ENCODE measurements at regions not wholly inside any gene's neighbourhood (a gene's known extent, or its start where the extent isn't known, plus 50 kb on each side); places are given as distances from the start of the nearest gene placed in this dataset.

- POLR2A ChIA-PET, result no interaction called here
- CTCF ChIA-PET, result no interaction called here
- H3K27me3 ChIP-seq (ENCODE audit: control insufficient read depth, insufficient read depth, low read length), result peaks cover 16% of the 10 kb centered on the region
Observed at GRCh38 chr21:34268493-34268892, 95.3 kb upstream of the KCNE2 start.

GRCh38 chr21:34270411-34270810, 93.4 kb upstream of the KCNE2 start:
- TF ChIP-seq CTCF (IDR thresholded peaks at IDR 0.05; ENCODE audit: low read depth, low read length), result no peak
- H3K27ac ChIP-seq (ENCODE audit: low read depth, low read length), result no peak overlapping the region
- no peak for DNase-seq (ENCODE audit: low read depth, low spot score)
- H3K9me3 ChIP-seq (ENCODE audit: control insufficient read depth, insufficient read depth, low read length), result no peaks in the 10 kb centered on the region
- ChIA-PET POLR2A (no interaction called here), CTCF (interaction anchor here (1.2 to 1.5 kb wide), 3 partner anchors 14 to 347 kb away, joined by 3 to 5 read pairs (median 4); no protein-coding TSS in a partner anchor)
- H3K27me3 ChIP-seq (ENCODE audit: control insufficient read depth, insufficient read depth, low read length), result peaks cover 18% of the 10 kb centered on the region
- H3K4me3 ChIP-seq (ENCODE audit: low read depth, low read length), result no peak overlapping the region

More at GRCh38 chr21:34268493-34268892, 95.3 kb upstream of the KCNE2 start:
- H3K27ac ChIP-seq (ENCODE audit: low read depth, low read length), result no peak overlapping the region
- H3K4me3 ChIP-seq (ENCODE audit: low read depth, low read length), result no peak overlapping the region
- no peak for DNase-seq (ENCODE audit: low read depth, low spot score)
- no peak for TF ChIP-seq CTCF (IDR thresholded peaks at IDR 0.05; ENCODE audit: low read depth, low read length)
- H3K9me3 ChIP-seq (ENCODE audit: control insufficient read depth, insufficient read depth, low read length), result no peaks in the 10 kb centered on the region

- ChIA-PET POLR2A (no interaction called here), CTCF (interaction anchor here (1.5 kb wide), 1 partner anchor 69 kb away, joined by 4 read pairs; no protein-coding TSS in a partner anchor)
- TF ChIP-seq CTCF (IDR thresholded peaks at IDR 0.05; ENCODE audit: low read depth, low read length), result no peak
- H3K9me3 ChIP-seq (ENCODE audit: control insufficient read depth, insufficient read depth, low read length), result no peaks in the 10 kb centered on the region
- no peak overlapping the region for H3K27ac ChIP-seq (ENCODE audit: low read depth, low read length)
- H3K4me3 ChIP-seq (ENCODE audit: low read depth, low read length), result no peak overlapping the region
- H3K27me3 ChIP-seq (ENCODE audit: control insufficient read depth, insufficient read depth, low read length), result peaks cover 16% of the 10 kb centered on the region
- DNase-seq (ENCODE audit: low read depth, low spot score), result no peak
Observed at GRCh38 chr21:34271189-34271851, 92.5 kb upstream of the KCNE2 start.

- H3K4me3 ChIP-seq (ENCODE audit: low read depth, low read length), result no peak overlapping the region
- H3K27me3 ChIP-seq (ENCODE audit: control insufficient read depth, insufficient read depth, low read length), result peaks cover 16% of the 10 kb centered on the region
- H3K9me3 ChIP-seq (ENCODE audit: control insufficient read depth, insufficient read depth, low read length), result no peaks in the 10 kb centered on the region
- CTCF ChIA-PET, result interaction anchor here (1.7 kb wide), 1 partner anchor 348 kb away, joined by 10 read pairs; no protein-coding TSS in a partner anchor
- POLR2A ChIA-PET, result no interaction called here
- DNase-seq (ENCODE audit: low read depth, low spot score), result no peak
- no peak overlapping the region for H3K27ac ChIP-seq (ENCODE audit: low read depth, low read length)
- no peak for TF ChIP-seq CTCF (IDR thresholded peaks at IDR 0.05; ENCODE audit: low read depth, low read length)
Observed at GRCh38 chr21:34272321-34272720, 91.5 kb upstream of the KCNE2 start.

- POLR2A ChIA-PET, result no interaction called here
- Histone ChIP-seq H3K27ac (ENCODE audit: low read depth, low read length) (no peak overlapping the region), H3K9me3 (ENCODE audit: control insufficient read depth, insufficient read depth, low read length) (no peaks in the 10 kb centered on the region), H3K27me3 (ENCODE audit: control insufficient read depth, insufficient read depth, low read length) (peaks cover 11% of the 10 kb centered on the region), H3K4me3 (ENCODE audit: low read depth, low read length) (no peak overlapping the region)
- TF ChIP-seq CTCF (IDR thresholded peaks at IDR 0.05; ENCODE audit: low read depth, low read length), result no peak
- DNase-seq (ENCODE audit: low read depth, low spot score), result no peak
- CTCF ChIA-PET, result no interaction called here
Observed at GRCh38 chr21:34274001-34274400, 89.8 kb upstream of the KCNE2 start.
